HepG2 (cell line): ENCODE measurements at regions not wholly inside any gene's neighbourhood (a gene's known extent, or its start where the extent isn't known, plus 50 kb on each side); places are given as distances from the start of the nearest gene placed in this dataset.

Experiments used
- ATAC-seq: fragments of 200-7000 bp; cut with Tn5 transposase; 3 replicates; pipeline ENCODE4 v1.9.1; 2020; ENCODE audit warnings: mild to moderate bottlenecking, moderate library complexity
- BruUV-seq: library from RNA; stranded (reverse); fragments of 400-500 nt; replicated peaks from 2 replicates; lab custom pipeline; 2021; lab: Mats Ljungman, UMichigan
- CTCF ChIA-PET: fragments of 300-600 bp; formaldehyde crosslinking; extraction: SDS; loops from one replicate; lab custom pipeline; 2021; ENCODE audit warnings: low total read pairs, inconsistent platforms, low intra/inter-chr PET ratio; lab: Yijun Ruan, JAX
- POLR2A ChIA-PET: fragments of 350-600 bp; sonication (Branson Sonifier 250); formaldehyde crosslinking; loops from one replicate; lab custom pipeline; 2020; ENCODE audit warnings: antibody characterized with exemption, inconsistent platforms; lab: Yijun Ruan, JAX
- DNase-seq: peaks from one replicate; pipeline ENCODE4 v3.0.0-alpha.2; 2015; ENCODE audit warnings: low spot score
- FAIRE-seq: peaks from 3 replicates; lab custom pipeline; 2011; peaks lifted over from hg19 to GRCh38; lab: Jason Lieb, UNC
- H2AFZ ChIP-seq: one replicate; pipeline ENCODE4 v1.6.1; 2011; ENCODE audit warnings: low read length, inconsistent platforms
- H3K27ac ChIP-seq: fragments of 300-600 bp; 3 replicates; pipeline ENCODE4 v1.8.0; 2011; ENCODE audit warnings: mixed run types, mild to moderate bottlenecking, mixed read lengths, low read length, inconsistent platforms; ENCODE audit not compliant: insufficient read depth; ENCODE audit errors: extremely low read length
- H3K27me3 ChIP-seq, 2 experiments: fragments of 200-600 bp in 1 of 2; 2 replicates in 1 of 2; 3 replicates in 1 of 2; pipeline versions ENCODE4 v1.6.0 to v1.8.0; 2011; ENCODE audit warnings: low read length in 2 of 2, mild to moderate bottlenecking in 2 of 2, moderate library complexity in 2 of 2, inconsistent platforms in 1 of 2; ENCODE audit not compliant: insufficient read depth in 2 of 2, control insufficient read depth in 1 of 2
- H3K36me3 ChIP-seq, 2 experiments: fragments of 200-600 bp in 1 of 2; replicated peaks in 1 of 2; 2 replicates in 1 of 2; 3 replicates in 1 of 2; pipeline versions ENCODE4 v1.5.1 to v1.8.0; 2011; ENCODE audit warnings: low read length in 2 of 2, inconsistent platforms in 1 of 2; ENCODE audit not compliant: insufficient read depth in 2 of 2, control insufficient read depth in 1 of 2
- H3K4me1 ChIP-seq: 2 replicates; pipeline ENCODE4 v1.5.1; 2012; ENCODE audit warnings: low read length, inconsistent platforms; ENCODE audit not compliant: insufficient read depth
- H3K4me2 ChIP-seq: 2 replicates; pipeline ENCODE4 v1.6.0; 2011; ENCODE audit warnings: low read depth, low read length, inconsistent platforms
- H3K4me3 ChIP-seq, 3 experiments: fragments of 200-600 bp in 1 of 3; sonication (generic), shearing (Covaris generic) in 1 of 3; replicated peaks in 1 of 3; 2 replicates each; pipeline ENCODE4 v1.5.1; 2011 to 2016; ENCODE audit warnings: low read length in 3 of 3, inconsistent platforms in 2 of 3, low read depth in 2 of 3, mild to moderate bottlenecking in 2 of 3, control low read depth in 1 of 3, mixed read lengths in 1 of 3; ENCODE audit not compliant: insufficient read depth in 1 of 3
- H3K79me2 ChIP-seq: one replicate; pipeline ENCODE4 v1.6.1; 2011; ENCODE audit warnings: low read length, inconsistent platforms; ENCODE audit not compliant: insufficient read depth
- H3K9ac ChIP-seq: 2 replicates; pipeline ENCODE4 v1.6.0; 2011; ENCODE audit warnings: mild to moderate bottlenecking, low read depth, low read length, inconsistent platforms; ENCODE audit not compliant: insufficient read depth
- H3K9me3 ChIP-seq: 2 replicates; pipeline ENCODE4 v1.5.1; 2012; ENCODE audit warnings: mild to moderate bottlenecking, low read length
- H4K20me1 ChIP-seq: 2 replicates; pipeline ENCODE4 v1.6.0; 2011; ENCODE audit warnings: inconsistent platforms, mild to moderate bottlenecking, low read length, moderate library complexity; ENCODE audit not compliant: insufficient read depth
- IRF9 ChIP-seq: sonication (generic); formaldehyde crosslinking; IDR thresholded peaks from 2 replicates; pipeline ENCODE4 v1.8.0; 2022; ENCODE audit warnings: missing genetic modification reagents, mild to moderate bottlenecking, borderline replicate concordance
- MAFK ChIP-seq, 2 experiments: IDR thresholded peaks in 1 of 2; conservative IDR thresholded peaks in 1 of 2; 2 replicates each; pipeline ENCODE4 v1.6.1; 2011; ENCODE audit warnings: improper control_type of control experiment in 2 of 2, low read length in 2 of 2
- PHF20 ChIP-seq: sonication (generic); formaldehyde crosslinking; IDR thresholded peaks from 2 replicates; pipeline ENCODE4 v1.5.0; 2020; ENCODE audit warnings: mild to moderate bottlenecking, missing genetic modification reagents
- PITX1 ChIP-seq: sonication (generic); formaldehyde crosslinking; IDR thresholded peaks from 2 replicates; pipeline ENCODE4 v1.5.1; 2020; ENCODE audit warnings: mild to moderate bottlenecking, missing genetic modification reagents
- SAP130 ChIP-seq: IDR thresholded peaks from 2 replicates; pipeline ENCODE4 v1.6.1; 2016; ENCODE audit warnings: low read depth
- TEF ChIP-seq: sonication (generic); formaldehyde crosslinking; IDR thresholded peaks from 2 replicates; pipeline ENCODE4 v1.5.0; 2020; ENCODE audit warnings: missing genetic modification reagents
- ZBTB38 ChIP-seq: sonication (generic); formaldehyde crosslinking; IDR thresholded peaks from 2 replicates; pipeline ENCODE4 v1.5.1; 2020; ENCODE audit warnings: mild to moderate bottlenecking, missing genetic modification reagents
- ZNF616 ChIP-seq: sonication (generic); formaldehyde crosslinking; IDR thresholded peaks from 2 replicates; pipeline ENCODE4 v1.5.0; 2020; ENCODE audit warnings: low read depth, mild to moderate bottlenecking, missing genetic modification reagents
- WGBS: methylation state at CpG from one replicate; pipeline ENCODE4 v1.1.6; 2017; ENCODE audit warnings: low lambda C conversion rate; 5-methylcytosine and 5-hydroxymethylcytosine counted together
- in situ Hi-C: cut with HindIII; loops from 2 replicates; pipeline ENCODE4 v1.10.0; 2017; ENCODE audit warnings: low pct_unique_long_range_greater_than_20kb; ENCODE audit not compliant: extremely low pct_ligation_motif_present
- intact Hi-C: fragments of 100-400 bp; cut with micrococcal nuclease; formaldehyde crosslinking; loops from one replicate; pipeline ENCODE4 v1.10.0; 2022; ENCODE audit not compliant: unreplicated experiment

- intact Hi-C loops: no loop called here
- BruUV-seq: no TSS peak
- no peak for ATAC-seq
- Histone ChIP-seq H3K4me1 (peaks cover 8% of the 10 kb centered on the region; the same call in 1 of the 2 replicates), H3K36me3 (no peaks in the 10 kb centered on the region), H3K79me2 (no peaks in the 10 kb centered on the region), H3K27me3 (no peaks in the 10 kb centered on the region), H3K27ac (no peak overlapping the region), H3K4me3 (no peak overlapping the region), H3K9ac (no peak overlapping the region), H3K4me2 (no peak overlapping the region), H3K9me3 (no peaks in the 10 kb centered on the region), H4K20me1 (no peaks in the 10 kb centered on the region), H2AFZ (no peak overlapping the region)
- CTCF ChIA-PET: no interaction called here
- no peak for DNase-seq
- FAIRE-seq: no peak
- in situ Hi-C loops: no loop called here
- TF ChIP-seq ZNF616 (CRISPR knock-in tag) (no peak), TEF (CRISPR knock-in tag) (no peak), ZBTB38 (no peak), MAFK (conservative IDR thresholded peaks at IDR 0.05 in 1 of 2, IDR thresholded peaks at IDR 0.05 in 1 of 2; ENCODE audit: low read length in 2 of 2) (no peak), PITX1 (CRISPR knock-in tag) (no peak), PHF20 (CRISPR knock-in tag) (no peak), SAP130 (no peak), IRF9 (CRISPR knock-in tag) (no peak)
- WGBS: 3% methylated on average over 2 of the region's 2 CpGs
- POLR2A ChIA-PET: no interaction called here
Measured at GRCh38 chr2:184004948-184005672, 593.2 kb upstream of the ZNF804A start.
